H7 (cell line): ENCODE measurements at regions not wholly inside any gene's neighbourhood (a gene's known extent, or its start where the extent isn't known, plus 50 kb on each side); places are given as distances from the start of the nearest gene placed in this dataset.
"Not testable (repeated sequence)": the region's sequence is repeated elsewhere in the genome, so short reads cannot be mapped to it uniquely, and the experiment has no call there.

Experiments
- DNase-seq: peaks from one replicate; pipeline ENCODE4 v3.0.0; 2012
- H3K27me3 ChIP-seq: 2 replicates; pipeline ENCODE4 v1.6.0; 2011; ENCODE audit warnings: mild to moderate bottlenecking, low read length; ENCODE audit not compliant: control insufficient read depth, insufficient read depth
- H3K36me3 ChIP-seq: replicated peaks from 2 replicates; pipeline ENCODE4 v1.5.1; 2011; ENCODE audit warnings: low read length; ENCODE audit not compliant: control insufficient read depth, insufficient read depth
- H3K4me3 ChIP-seq: 2 replicates; pipeline ENCODE4 v1.5.1; 2011; ENCODE audit warnings: low read depth, mild to moderate bottlenecking, control low read depth, low read length, moderate library complexity; ENCODE audit not compliant: insufficient read depth

DNA sequence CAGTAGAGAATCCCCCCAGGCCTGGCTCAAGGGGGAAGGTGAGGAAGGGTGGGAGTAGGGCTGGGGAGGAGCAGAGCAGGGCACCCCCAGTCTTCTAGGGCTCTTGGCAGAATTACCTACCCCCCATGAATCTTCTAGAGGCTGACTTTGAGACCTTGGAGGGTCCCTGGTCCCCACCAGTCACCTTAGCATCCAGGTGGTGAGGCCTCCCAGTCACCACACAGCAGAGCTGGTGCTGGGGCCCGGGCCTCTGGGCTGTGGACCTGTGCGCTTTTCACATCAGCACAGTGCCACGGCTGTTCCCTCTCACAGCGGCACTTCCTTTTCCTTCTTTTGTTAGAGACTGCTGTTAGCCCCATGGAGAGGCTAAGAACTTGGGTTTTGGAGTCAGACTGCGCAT is 148.6 kb upstream of the PITX1 start:
- Histone ChIP-seq H3K27me3 (no peaks in the 10 kb centered on the region; the same call in 1 of the 2 replicates), H3K36me3 (no peaks in the 10 kb centered on the region), H3K4me3 (no peak overlapping the region)
- DNase-seq = no peak

DNA sequence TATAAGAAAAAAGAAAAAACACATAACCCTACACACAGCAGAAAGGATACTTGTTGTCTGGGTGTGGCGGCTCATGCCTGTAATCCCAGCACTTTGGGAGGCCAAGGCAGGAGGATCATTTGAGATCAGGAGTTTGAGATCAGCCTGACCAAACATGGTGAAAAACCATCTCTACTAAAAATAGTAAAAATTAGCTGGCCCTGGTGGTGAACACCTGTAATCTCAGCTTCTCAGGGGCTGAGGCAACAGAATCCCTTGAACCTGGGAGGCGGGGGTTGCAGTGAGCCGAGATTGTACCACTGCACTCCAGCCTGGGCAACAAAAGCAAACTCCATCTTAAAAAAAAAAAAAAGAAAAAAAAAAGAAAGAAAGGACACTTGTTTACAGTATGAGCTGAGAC is 147.6 kb upstream of the PITX1 start:
- H3K36me3 ChIP-seq = no peaks in the 10 kb centered on the region
- DNase-seq = no peak
- H3K4me3 ChIP-seq = no peak overlapping the region
- no peaks in the 10 kb centered on the region; the same call in 1 of the 2 replicates for H3K27me3 ChIP-seq

GRCh38 chr5:135179308-135179980 is 145.4 kb upstream of the PITX1 start:
- no peaks in the 10 kb centered on the region for H3K36me3 ChIP-seq
- DNase-seq = peak; percentile 79
- no peak overlapping the region for H3K4me3 ChIP-seq
- H3K27me3 ChIP-seq = no peaks in the 10 kb centered on the region

GRCh38 chr5:135178476-135179155 is 144.6 kb upstream of the PITX1 start:
- no peak for DNase-seq
- H3K4me3 ChIP-seq = no peak overlapping the region
- H3K27me3 ChIP-seq = no peaks in the 10 kb centered on the region
- H3K36me3 ChIP-seq = no peaks in the 10 kb centered on the region

- Histone ChIP-seq H3K36me3 (no peaks in the 10 kb centered on the region), H3K4me3 (no peak overlapping the region), H3K27me3 (no peaks in the 10 kb centered on the region)
These were observed 143.6 kb upstream of the PITX1 start for GRCh38 chr5:135177591-135177990.

GRCh38 chr5:135176991-135177390 is 143.0 kb upstream of the PITX1 start:
- DNase-seq = no peak
- Histone ChIP-seq H3K4me3 (no peak overlapping the region), H3K36me3 (no peaks in the 10 kb centered on the region), H3K27me3 (peaks cover 2% of the 10 kb centered on the region; the same call in 1 of the 2 replicates)

More at GRCh38 chr5:135177591-135177990, 143.6 kb upstream of the PITX1 start:
- DNase-seq = no peak

- no peak overlapping the region for H3K4me3 ChIP-seq
- peaks cover 2% of the 10 kb centered on the region; the same call in 1 of the 2 replicates for H3K27me3 ChIP-seq
- DNase-seq = peak; percentile 71
- no peaks in the 10 kb centered on the region for H3K36me3 ChIP-seq
These were observed 140.5 kb upstream of the PITX1 start for GRCh38 chr5:135174315-135175096.

- Histone ChIP-seq H3K36me3 (no peaks in the 10 kb centered on the region), H3K27me3 (peaks cover 2% of the 10 kb centered on the region; the same call in 1 of the 2 replicates), H3K4me3 (no peak overlapping the region)
- no peak for DNase-seq
These were observed 139.7 kb upstream of the PITX1 start for GRCh38 chr5:135173662-135174290.

DNA sequence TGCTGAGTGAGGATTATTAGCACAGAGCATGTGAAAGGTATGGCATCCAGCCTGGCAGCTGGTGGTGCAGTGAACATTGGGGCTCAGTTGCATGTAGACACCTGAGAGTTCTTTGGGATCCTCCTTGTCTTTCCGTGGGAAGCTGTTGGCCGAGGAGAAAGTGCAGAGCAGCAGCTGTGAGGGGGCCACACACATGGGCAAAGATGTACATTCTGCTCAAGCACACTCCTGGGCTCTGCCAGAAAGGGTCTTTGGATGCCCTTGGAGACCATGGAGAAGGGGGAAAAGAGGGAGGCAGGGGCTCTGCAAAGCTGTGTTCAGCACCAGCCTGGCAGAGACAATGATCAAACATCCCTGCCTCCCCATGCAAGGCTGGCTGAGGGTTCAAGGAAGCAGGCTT is 138.7 kb upstream of the PITX1 start:
- DNase-seq = no peak
- Histone ChIP-seq H3K4me3 (no peak overlapping the region), H3K36me3 (no peaks in the 10 kb centered on the region), H3K27me3 (peaks cover 2% of the 10 kb centered on the region; the same call in 1 of the 2 replicates)

DNA sequence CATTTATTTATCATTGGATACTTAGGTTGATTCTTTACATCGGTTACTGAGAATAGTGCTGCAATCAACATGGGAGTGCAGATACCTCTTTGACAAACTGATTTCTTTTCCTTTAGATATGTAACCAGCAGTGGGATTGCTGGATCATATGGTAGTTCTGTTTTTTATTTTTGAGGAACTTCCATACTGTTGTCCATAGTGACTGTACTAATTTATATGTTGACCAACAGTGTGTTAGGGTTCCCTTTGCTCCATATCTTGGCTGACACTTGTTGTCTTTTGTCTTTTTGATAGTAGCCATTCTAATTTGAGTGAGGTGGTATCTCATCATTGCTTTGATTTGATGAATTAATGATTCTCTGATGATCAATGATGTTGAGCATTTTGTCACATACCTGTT is 137.3 kb upstream of the PITX1 start:
- no peak for DNase-seq
- Histone ChIP-seq H3K36me3 (no peaks in the 10 kb centered on the region), H3K27me3 (peaks cover 2% of the 10 kb centered on the region; the same call in 1 of the 2 replicates), H3K4me3 (no peak overlapping the region)

DNA sequence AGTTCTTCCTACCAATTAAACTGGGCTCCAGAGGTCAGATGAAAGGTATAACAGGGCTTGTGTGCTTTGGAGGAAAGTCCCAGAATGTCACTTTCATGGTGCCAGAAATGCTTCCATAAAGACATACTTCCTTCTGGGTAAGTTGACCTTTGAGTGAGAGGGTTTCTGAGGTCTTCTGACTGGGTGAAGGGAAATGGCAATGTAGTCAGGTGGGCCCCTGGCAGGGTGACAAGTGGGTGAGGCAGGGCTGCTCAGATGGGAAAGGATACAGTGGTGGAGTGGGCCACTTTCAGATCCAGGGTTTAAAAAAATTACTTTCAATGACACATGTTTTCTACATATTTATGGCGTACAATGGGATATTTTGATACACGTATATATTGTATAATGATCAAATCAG is 136.5 kb upstream of the PITX1 start:
- H3K27me3 ChIP-seq = peaks cover 2% of the 10 kb centered on the region; the same call in 1 of the 2 replicates
- no peak for DNase-seq
- no peaks in the 10 kb centered on the region for H3K36me3 ChIP-seq

GRCh38 chr5:135169753-135170152 is 135.7 kb upstream of the PITX1 start:
- H3K36me3 ChIP-seq = no peaks in the 10 kb centered on the region
- H3K27me3 ChIP-seq = peaks cover 2% of the 10 kb centered on the region; the same call in 1 of the 2 replicates
- DNase-seq = no peak
- no peak overlapping the region for H3K4me3 ChIP-seq

More for the DNA sequence above, 136.5 kb upstream of the PITX1 start:
- H3K4me3 ChIP-seq = no peak overlapping the region

- peaks cover 2% of the 10 kb centered on the region; the same call in 1 of the 2 replicates for H3K27me3 ChIP-seq
- no peak overlapping the region for H3K4me3 ChIP-seq
- DNase-seq = no peak
These were observed 133.6 kb upstream of the PITX1 start for GRCh38 chr5:135167634-135168033.

DNA sequence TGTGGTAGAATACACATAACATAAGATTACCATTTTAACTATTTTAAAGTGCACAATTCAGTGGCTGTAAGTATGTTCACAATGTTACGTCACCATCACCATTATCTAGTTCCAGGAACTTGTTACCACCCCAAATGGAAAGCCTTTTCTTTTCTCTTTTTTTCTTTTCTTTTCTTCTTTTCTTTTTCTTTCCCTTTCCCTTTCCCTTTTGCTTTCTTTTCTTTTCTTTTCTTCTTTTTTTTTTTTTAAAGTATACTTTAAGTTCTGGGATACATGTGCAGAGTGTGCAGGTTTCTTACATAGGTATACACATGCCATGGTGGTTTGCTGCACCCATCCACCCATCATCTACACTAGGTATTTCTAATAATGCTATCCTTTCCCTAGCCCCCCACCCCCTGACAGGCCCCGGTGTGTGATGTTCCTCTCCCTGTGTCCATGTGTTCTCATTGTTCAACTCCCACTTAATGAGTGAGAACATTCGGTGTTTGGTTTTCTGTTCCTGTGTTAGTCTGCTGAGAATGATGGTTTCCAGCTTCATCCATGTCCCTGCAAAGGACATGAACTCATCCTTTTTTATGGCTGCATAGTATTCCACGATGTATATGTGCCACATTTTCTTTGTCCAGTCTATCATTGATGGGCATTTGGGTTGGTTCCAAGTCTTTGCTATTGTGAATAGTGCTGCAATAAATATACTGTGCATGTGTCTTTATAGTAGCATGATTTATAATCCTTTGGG is 131.0 kb upstream of the PITX1 start:
- H3K4me3 ChIP-seq, DNase-seq, H3K27me3 ChIP-seq, H3K36me3 ChIP-seq: not testable (repeated sequence)

More at GRCh38 chr5:135167634-135168033, 133.6 kb upstream of the PITX1 start:
- no peaks in the 10 kb centered on the region for H3K36me3 ChIP-seq
